NCI-H82 treated with DMSO at 0.1 percent for 48 hours (cell line): ENCODE measurements at regions not wholly inside any gene's neighbourhood (a gene's known extent, or its start where the extent isn't known, plus 50 kb on each side); places are given as distances from the start of the nearest gene placed in this dataset.
A peak's percentile ranks its signal among the peaks of the same experiment; 100 is the strongest.

Experiments
- DNase-seq: peaks from one replicate; lab custom pipeline; 2025; ENCODE audit not compliant: unreplicated experiment; lab: John Stamatoyannopoulos, UW

- no peak for DNase-seq
Observed at GRCh38 chr5:165560648-165561047, 2055.2 kb downstream of the MAT2B start.

GRCh38 chr5:165565911-165566310 lies 2060.5 kb downstream of the MAT2B start:
- DNase-seq = peak; percentile 16

- DNase-seq = no peak
Observed at GRCh38 chr5:165569551-165569950, 2064.1 kb downstream of the MAT2B start.

- DNase-seq = no peak
Observed at GRCh38 chr5:165573445-165573844, 2068.0 kb downstream of the MAT2B start.

GRCh38 chr5:165574100-165574499 lies 2068.7 kb downstream of the MAT2B start:
- no peak for DNase-seq

GRCh38 chr5:165576678-165577275 lies 2071.4 kb downstream of the MAT2B start:
- no peak for DNase-seq

- no peak for DNase-seq
Observed at GRCh38 chr5:165579911-165580310, 2074.5 kb downstream of the MAT2B start.

- no peak for DNase-seq
Observed at GRCh38 chr5:165594693-165595092, 2089.3 kb downstream of the MAT2B start.

- DNase-seq = no peak
Observed at GRCh38 chr5:165602529-165602928, 2097.1 kb downstream of the MAT2B start.

- no peak for DNase-seq
Observed at GRCh38 chr5:165607026-165607425, 2101.6 kb downstream of the MAT2B start.

GRCh38 chr5:165609871-165610270 lies 2104.5 kb downstream of the MAT2B start:
- no peak for DNase-seq

- DNase-seq = no peak
Observed at GRCh38 chr5:165616490-165617405, 2111.3 kb downstream of the MAT2B start.

GRCh38 chr5:165617491-165617890 lies 2112.1 kb downstream of the MAT2B start:
- no peak for DNase-seq

GRCh38 chr5:165620394-165620793 lies 2115.0 kb downstream of the MAT2B start:
- no peak for DNase-seq

GRCh38 chr5:165622864-165623536 lies 2117.6 kb downstream of the MAT2B start:
- DNase-seq = no peak

- DNase-seq = no peak
Observed at GRCh38 chr5:165624166-165624946, 2118.9 kb downstream of the MAT2B start.

- DNase-seq = no peak
Observed at GRCh38 chr5:165626161-165626560, 2120.7 kb downstream of the MAT2B start.

GRCh38 chr5:165627548-165628170 lies 2122.2 kb downstream of the MAT2B start:
- DNase-seq = peak; percentile 44

- peak; percentile 48 for DNase-seq
Observed at GRCh38 chr5:165630261-165630778, 2124.9 kb downstream of the MAT2B start.

GRCh38 chr5:165631235-165631634 lies 2125.8 kb downstream of the MAT2B start:
- no peak for DNase-seq
